Activated CD8-positive, alpha-beta T cell treated with anti-CD3 and anti-CD28 coated beads, Interleukin-2, amount 10 ng/mL, durations not matched to agents 7 days and 5 days (primary cell): ENCODE measurements at regions not wholly inside any gene's neighbourhood (a gene's known extent, or its start where the extent isn't known, plus 50 kb on each side); places are given as distances from the start of the nearest gene placed in this dataset.

ENCODE experiments used
- ATAC-seq: fragments of 150-1000 bp; cut with Tn5 transposase; one replicate; pipeline ENCODE4 v1.10.0; 2021; ENCODE audit warnings: moderate library complexity
- CTCF ChIA-PET: fragments of 350-600 bp; sonication (Branson Sonifier 250); formaldehyde crosslinking; loops from one replicate; lab custom pipeline; 2021; ENCODE audit warnings: antibody characterized with exemption; lab: Charles Lee
- POLR2A ChIA-PET: fragments of 350-600 bp; sonication (Branson Sonifier 250); formaldehyde crosslinking; loops from one replicate; lab custom pipeline; 2021; ENCODE audit warnings: antibody characterized with exemption; lab: Charles Lee
- DNase-seq: peaks from one replicate; pipeline ENCODE4 v3.0.0-alpha.2; 2020
- H3K27ac Mint-ChIP-seq: one replicate; pipeline ENCODE4 v1.8.0; 2021; ENCODE audit warnings: mild to moderate bottlenecking, mixed read lengths
- H3K27me3 Mint-ChIP-seq: one replicate; pipeline ENCODE4 v1.8.0; 2021; ENCODE audit warnings: low read depth, mixed read lengths
- H3K36me3 Mint-ChIP-seq: one replicate; pipeline ENCODE4 v1.8.0; 2021; ENCODE audit warnings: low read depth, mixed read lengths
- H3K4me1 Mint-ChIP-seq: one replicate; pipeline ENCODE4 v1.8.0; 2021; ENCODE audit warnings: low read depth, mixed read lengths
- H3K4me3 Mint-ChIP-seq: one replicate; pipeline ENCODE4 v1.8.0; 2021; ENCODE audit warnings: mild to moderate bottlenecking, mixed read lengths
- H3K9me3 Mint-ChIP-seq: one replicate; pipeline ENCODE4 v1.8.0; 2022; ENCODE audit warnings: mixed read lengths; ENCODE audit not compliant: insufficient read depth

- H3K27me3 Mint-ChIP-seq: no peaks in the 10 kb centered on the region
Measured at GRCh38 chr1:88228114-88228513, 456.0 kb upstream of the PKN2 start.

GRCh38 chr1:88230126-88230525 is 453.9 kb upstream of the PKN2 start:
- H3K4me3 Mint-ChIP-seq: no peak overlapping the region
- no peak for ATAC-seq
- CTCF ChIA-PET: no interaction called here

More at GRCh38 chr1:88228114-88228513, 456.0 kb upstream of the PKN2 start:
- H3K4me3 Mint-ChIP-seq: no peak overlapping the region
- no peak for DNase-seq
- POLR2A ChIA-PET: no interaction called here
- CTCF ChIA-PET: interaction anchor here (0.8 kb wide), 1 partner anchor 47 kb away, joined by 3 read pairs; no protein-coding TSS in a partner anchor
- H3K4me1 Mint-ChIP-seq: no peaks in the 10 kb centered on the region
- no peak for ATAC-seq
- H3K9me3 Mint-ChIP-seq: no peaks in the 10 kb centered on the region
- H3K36me3 Mint-ChIP-seq: no peaks in the 10 kb centered on the region
- H3K27ac Mint-ChIP-seq: no peak overlapping the region

GRCh38 chr1:88237058-88237457 is 447.0 kb upstream of the PKN2 start:
- CTCF ChIA-PET: no interaction called here
- no peak overlapping the region for H3K27ac Mint-ChIP-seq
- H3K36me3 Mint-ChIP-seq: no peaks in the 10 kb centered on the region
- DNase-seq (no peak), ATAC-seq (no peak)
- H3K4me1 Mint-ChIP-seq: no peaks in the 10 kb centered on the region
- H3K27me3 Mint-ChIP-seq: no peaks in the 10 kb centered on the region
- no peak overlapping the region for H3K4me3 Mint-ChIP-seq
- POLR2A ChIA-PET: no interaction called here
- H3K9me3 Mint-ChIP-seq: no peaks in the 10 kb centered on the region

More at GRCh38 chr1:88230126-88230525, 453.9 kb upstream of the PKN2 start:
- no peaks in the 10 kb centered on the region for H3K36me3 Mint-ChIP-seq
- POLR2A ChIA-PET: no interaction called here
- no peaks in the 10 kb centered on the region for H3K4me1 Mint-ChIP-seq
- H3K27ac Mint-ChIP-seq: no peak overlapping the region
- no peak for DNase-seq
- H3K9me3 Mint-ChIP-seq: no peaks in the 10 kb centered on the region
- no peaks in the 10 kb centered on the region for H3K27me3 Mint-ChIP-seq

- Mint-ChIP-seq H3K27ac (no peak overlapping the region), H3K36me3 (no peaks in the 10 kb centered on the region), H3K9me3 (peaks cover 4% of the 10 kb centered on the region), H3K4me3 (no peak overlapping the region), H3K27me3 (no peaks in the 10 kb centered on the region), H3K4me1 (no peaks in the 10 kb centered on the region)
- DNase-seq (no peak), ATAC-seq (no peak)
- ChIA-PET CTCF (interaction anchor here (1.0 kb wide), 1 partner anchor 14 kb away, joined by 4 read pairs; no protein-coding TSS in a partner anchor), POLR2A (no interaction called here)
Measured at GRCh38 chr1:88239205-88239604, 444.9 kb upstream of the PKN2 start.

GRCh38 chr1:88247666-88248065 is 436.4 kb upstream of the PKN2 start:
- Mint-ChIP-seq H3K9me3 (peaks cover under 1% of the 10 kb centered on the region), H3K36me3 (no peaks in the 10 kb centered on the region), H3K4me3 (no peak overlapping the region), H3K27me3 (no peaks in the 10 kb centered on the region), H3K4me1 (no peaks in the 10 kb centered on the region), H3K27ac (no peak overlapping the region)
- ChIA-PET CTCF (no interaction called here), POLR2A (no interaction called here)
- ATAC-seq (no peak), DNase-seq (no peak)

- ChIA-PET POLR2A (no interaction called here), CTCF (no interaction called here)
- Mint-ChIP-seq H3K27ac (no peak overlapping the region), H3K36me3 (no peaks in the 10 kb centered on the region), H3K4me3 (no peak overlapping the region), H3K27me3 (no peaks in the 10 kb centered on the region), H3K4me1 (no peaks in the 10 kb centered on the region), H3K9me3 (no peaks in the 10 kb centered on the region)
- ATAC-seq (no peak), DNase-seq (no peak)
Measured at GRCh38 chr1:88250915-88251314, 433.2 kb upstream of the PKN2 start.

- Mint-ChIP-seq H3K36me3 (no peaks in the 10 kb centered on the region), H3K4me3 (no peak overlapping the region), H3K9me3 (no peaks in the 10 kb centered on the region), H3K4me1 (no peaks in the 10 kb centered on the region), H3K27me3 (no peaks in the 10 kb centered on the region), H3K27ac (no peak overlapping the region)
- DNase-seq (no peak), ATAC-seq (no peak)
- ChIA-PET CTCF (no interaction called here), POLR2A (no interaction called here)
Measured at GRCh38 chr1:88252745-88253144, 431.3 kb upstream of the PKN2 start.

- Mint-ChIP-seq H3K27me3 (no peaks in the 10 kb centered on the region), H3K4me3 (no peak overlapping the region), H3K36me3 (no peaks in the 10 kb centered on the region), H3K27ac (no peak overlapping the region), H3K4me1 (no peaks in the 10 kb centered on the region), H3K9me3 (no peaks in the 10 kb centered on the region)
- no peak for DNase-seq
- ChIA-PET POLR2A (no interaction called here), CTCF (no interaction called here)
- no peak for ATAC-seq
Measured at GRCh38 chr1:88265606-88266005, 418.5 kb upstream of the PKN2 start.

GRCh38 chr1:88266051-88266450 is 418.0 kb upstream of the PKN2 start:
- Mint-ChIP-seq H3K4me3 (no peak overlapping the region), H3K27me3 (no peaks in the 10 kb centered on the region), H3K9me3 (no peaks in the 10 kb centered on the region), H3K36me3 (no peaks in the 10 kb centered on the region), H3K27ac (no peak overlapping the region), H3K4me1 (no peaks in the 10 kb centered on the region)
- ChIA-PET CTCF (no interaction called here), POLR2A (no interaction called here)
- no peak for ATAC-seq
- no peak for DNase-seq

- no peaks in the 10 kb centered on the region for H3K36me3 Mint-ChIP-seq
- ChIA-PET CTCF (no interaction called here), POLR2A (no interaction called here)
- no peak for ATAC-seq
- no peak overlapping the region for H3K27ac Mint-ChIP-seq
- H3K4me3 Mint-ChIP-seq: no peak overlapping the region
- no peak for DNase-seq
- H3K4me1 Mint-ChIP-seq: no peaks in the 10 kb centered on the region
- no peaks in the 10 kb centered on the region for H3K27me3 Mint-ChIP-seq
- no peaks in the 10 kb centered on the region for H3K9me3 Mint-ChIP-seq
Measured at GRCh38 chr1:88272216-88272615, 411.9 kb upstream of the PKN2 start.

GRCh38 chr1:88274431-88274830 is 409.6 kb upstream of the PKN2 start:
- Mint-ChIP-seq H3K27ac (no peak overlapping the region), H3K4me1 (no peaks in the 10 kb centered on the region), H3K27me3 (no peaks in the 10 kb centered on the region), H3K36me3 (no peaks in the 10 kb centered on the region), H3K4me3 (no peak overlapping the region), H3K9me3 (no peaks in the 10 kb centered on the region)
- ChIA-PET CTCF (no interaction called here), POLR2A (no interaction called here)
- no peak for ATAC-seq
- no peak for DNase-seq

GRCh38 chr1:88275259-88275862 is 408.7 kb upstream of the PKN2 start:
- H3K27ac Mint-ChIP-seq: no peak overlapping the region
- ATAC-seq: no peak
- no peak overlapping the region for H3K4me3 Mint-ChIP-seq
- H3K4me1 Mint-ChIP-seq: no peaks in the 10 kb centered on the region
- no peaks in the 10 kb centered on the region for H3K27me3 Mint-ChIP-seq
- H3K9me3 Mint-ChIP-seq: no peaks in the 10 kb centered on the region
- DNase-seq: no peak
- ChIA-PET POLR2A (interaction anchor here (0.6 kb wide), 1 partner anchor 1013 kb away, joined by 3 read pairs; no protein-coding TSS in a partner anchor), CTCF (no interaction called here)
- H3K36me3 Mint-ChIP-seq: no peaks in the 10 kb centered on the region

- Mint-ChIP-seq H3K4me3 (no peak overlapping the region), H3K27ac (no peak overlapping the region), H3K36me3 (no peaks in the 10 kb centered on the region), H3K9me3 (no peaks in the 10 kb centered on the region), H3K27me3 (no peaks in the 10 kb centered on the region), H3K4me1 (no peaks in the 10 kb centered on the region)
- DNase-seq (no peak), ATAC-seq (no peak)
- ChIA-PET POLR2A (no interaction called here), CTCF (no interaction called here)
Measured at GRCh38 chr1:88276163-88276562, 407.9 kb upstream of the PKN2 start.
